Naive thymus-derived CD4-positive, alpha-beta T cell (primary cell): ENCODE measurements at regions not wholly inside any gene's neighbourhood (a gene's known extent, or its start where the extent isn't known, plus 50 kb on each side); places are given as distances from the start of the nearest gene placed in this dataset.

Source experiments
- ATAC-seq: fragments of 150-1000 bp; cut with Tn5 transposase; 2 replicates; pipeline ENCODE4 v1.10.0; 2021; ENCODE audit warnings: mild to moderate bottlenecking, moderate library complexity
- CTCF ChIA-PET: fragments of 350-600 bp; sonication (Branson Sonifier 250); formaldehyde crosslinking; loops from one replicate; lab custom pipeline; 2021; ENCODE audit warnings: antibody characterized with exemption; lab: Charles Lee
- POLR2A ChIA-PET: fragments of 350-600 bp; sonication (Branson Sonifier 250); formaldehyde crosslinking; loops from one replicate; lab custom pipeline; 2021; ENCODE audit warnings: antibody characterized with exemption, inconsistent platforms; lab: Charles Lee
- DNase-seq, 9 donors: peaks; one replicate each; pipeline versions ENCODE4 v3.0.0 to v3.0.0-alpha.2; 2020 to 2022; ENCODE audit warnings: mixed read lengths in 1 of 9
- H3K27ac ChIP-seq: one replicate; pipeline ENCODE4 v1.7.0; 2013; ENCODE audit warnings: mild to moderate bottlenecking, low read depth, low read length, moderate library complexity
- H3K27me3 ChIP-seq, 2 donors: one replicate each; pipeline ENCODE4 v1.7.0; 2013; ENCODE audit warnings: low read length in 2 of 2, mild to moderate bottlenecking in 2 of 2, moderate library complexity in 2 of 2; ENCODE audit not compliant: control insufficient read depth in 2 of 2, insufficient read depth in 2 of 2
- H3K36me3 ChIP-seq, 3 experiments: 1 replicate in 2 of 3; 2 replicates in 1 of 3; pipeline ENCODE4 v1.7.0; 2013; ENCODE audit warnings: low read length in 3 of 3, mild to moderate bottlenecking in 3 of 3, moderate library complexity in 1 of 3; ENCODE audit not compliant: insufficient read depth in 3 of 3, control insufficient read depth in 2 of 3
- H3K4me1 ChIP-seq, 2 donors: one replicate each; pipeline ENCODE4 v1.7.0; 2013; ENCODE audit warnings: low read length in 2 of 2, mild to moderate bottlenecking in 2 of 2, moderate library complexity in 1 of 2; ENCODE audit not compliant: control insufficient read depth in 2 of 2, insufficient read depth in 2 of 2
- H3K4me3 ChIP-seq: 2 replicates; pipeline ENCODE4 v1.7.0; 2013; ENCODE audit warnings: mild to moderate bottlenecking, low read length
- H3K9me3 ChIP-seq, 3 experiments: 1 replicate in 2 of 3; 2 replicates in 1 of 3; pipeline ENCODE4 v1.7.0; 2013; ENCODE audit warnings: low read length in 3 of 3; ENCODE audit not compliant: control insufficient read depth in 2 of 3
- H3K27ac Mint-ChIP-seq, 9 donors: one replicate each; pipeline ENCODE4 v1.8.0; 2020 to 2022; ENCODE audit warnings: mixed read lengths in 9 of 9, mild to moderate bottlenecking in 8 of 9, moderate library complexity in 5 of 9, inconsistent platforms in 2 of 9
- H3K27me3 Mint-ChIP-seq, 5 donors: one replicate each; pipeline ENCODE4 v1.8.0; 2021 to 2022; ENCODE audit warnings: mixed read lengths in 5 of 5, mild to moderate bottlenecking in 1 of 5
- H3K36me3 Mint-ChIP-seq, 5 donors: one replicate each; pipeline ENCODE4 v1.8.0; 2020 to 2022; ENCODE audit warnings: mixed read lengths in 5 of 5, mild to moderate bottlenecking in 3 of 5, inconsistent platforms in 1 of 5
- H3K4me1 Mint-ChIP-seq, 7 donors: one replicate each; pipeline ENCODE4 v1.8.0; 2020 to 2022; ENCODE audit warnings: mixed read lengths in 7 of 7, mild to moderate bottlenecking in 3 of 7, inconsistent platforms in 1 of 7
- H3K4me3 Mint-ChIP-seq, 10 donors: one replicate each; pipeline ENCODE4 v1.8.0; 2020 to 2022; ENCODE audit warnings: mild to moderate bottlenecking in 10 of 10, mixed read lengths in 10 of 10, moderate library complexity in 6 of 10, inconsistent platforms in 2 of 10
- H3K9me3 Mint-ChIP-seq, 11 donors: one replicate each; pipeline ENCODE4 v1.8.0; 2020 to 2022; ENCODE audit warnings: mixed read lengths in 11 of 11, mild to moderate bottlenecking in 4 of 11, inconsistent platforms in 1 of 11, moderate library complexity in 1 of 11
- intact Hi-C, 2 donors: fragments of 100-400 bp; cut with micrococcal nuclease; formaldehyde crosslinking; loops; one replicate each; pipeline ENCODE4 v1.15.1; 2023

GRCh38 chr18:41021089-41021488, 933.9 kb upstream of the PIK3C3 start:
- H3K36me3 Mint-ChIP-seq: no peaks in the 10 kb centered on the region
- H3K4me1 ChIP-seq: no peaks in the 10 kb centered on the region
- H3K4me3 ChIP-seq: no peak overlapping the region
- no peak overlapping the region for H3K27ac ChIP-seq
- no peaks in the 10 kb centered on the region for H3K4me1 Mint-ChIP-seq
- no peaks in the 10 kb centered on the region for H3K9me3 ChIP-seq
- H3K27me3 Mint-ChIP-seq: no peaks in the 10 kb centered on the region
- intact Hi-C loops: no loop called here
- no peaks in the 10 kb centered on the region for H3K27me3 ChIP-seq
- H3K9me3 Mint-ChIP-seq: peaks cover 0 to 17% (median 3%) of the 10 kb centered on the region in 11 donors
- no peaks in the 10 kb centered on the region for H3K36me3 ChIP-seq
- POLR2A ChIA-PET: no interaction called here
- CTCF ChIA-PET: no interaction called here
- no peak overlapping the region for H3K27ac Mint-ChIP-seq
- no peak overlapping the region for H3K4me3 Mint-ChIP-seq
- DNase-seq: no peak
- ATAC-seq: no peak

GRCh38 chr18:41012194-41012593, 942.8 kb upstream of the PIK3C3 start:
- DNase-seq: no peak
- Mint-ChIP-seq H3K9me3 (peaks cover 0 to 24% (median 9%) of the 10 kb centered on the region in 11 donors), H3K4me1 (no peaks in the 10 kb centered on the region), H3K27me3 (no peaks in the 10 kb centered on the region), H3K36me3 (no peaks in the 10 kb centered on the region), H3K4me3 (no peak overlapping the region), H3K27ac (no peak overlapping the region)
- H3K27me3 ChIP-seq: no peaks in the 10 kb centered on the region
- no peak overlapping the region for H3K27ac ChIP-seq
- H3K4me1 ChIP-seq: no peaks in the 10 kb centered on the region
- H3K9me3 ChIP-seq: no peaks in the 10 kb centered on the region
- no peak overlapping the region for H3K4me3 ChIP-seq
- ATAC-seq: no peak
- POLR2A ChIA-PET: no interaction called here
- intact Hi-C loops: no loop called here
- H3K36me3 ChIP-seq: no peaks in the 10 kb centered on the region
- CTCF ChIA-PET: no interaction called here

- Histone ChIP-seq H3K27me3 (no peaks in the 10 kb centered on the region), H3K9me3 (no peaks in the 10 kb centered on the region), H3K4me1 (no peaks in the 10 kb centered on the region), H3K27ac (no peak overlapping the region), H3K4me3 (no peak overlapping the region), H3K36me3 (no peaks in the 10 kb centered on the region)
- Mint-ChIP-seq H3K9me3 (peaks cover 0 to 8% (median 5%) of the 10 kb centered on the region in 11 donors), H3K4me1 (no peaks in the 10 kb centered on the region), H3K36me3 (no peaks in the 10 kb centered on the region), H3K27ac (no peak overlapping the region), H3K27me3 (no peaks in the 10 kb centered on the region), H3K4me3 (no peak overlapping the region)
- DNase-seq (no peak), ATAC-seq (no peak)
- POLR2A ChIA-PET: no interaction called here
- CTCF ChIA-PET: no interaction called here
- intact Hi-C loops: no loop called here
These were observed 945.1 kb upstream of the PIK3C3 start for GRCh38 chr18:41009926-41010325.

DNA sequence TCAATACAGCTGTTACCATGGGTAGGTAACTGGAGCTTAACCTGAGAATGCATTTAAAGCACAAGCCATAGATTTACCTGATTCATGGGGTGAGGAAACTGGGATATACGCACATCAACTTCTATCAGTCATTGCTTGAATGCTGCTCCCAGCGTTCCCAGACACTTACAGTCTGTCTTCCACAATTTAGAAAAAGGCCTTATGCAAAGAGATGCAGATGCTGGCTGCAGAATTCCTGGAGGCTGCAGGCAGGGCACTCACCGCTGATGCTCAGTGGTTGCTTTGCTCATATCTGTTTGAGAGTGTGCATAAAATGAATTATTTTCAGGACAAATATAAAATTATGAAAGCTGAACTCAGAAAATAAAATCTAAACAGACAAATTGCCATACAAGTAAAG, 950.7 kb upstream of the PIK3C3 start:
- ChIA-PET CTCF (interaction anchor here (0.7 kb wide), 1 partner anchor 488 kb away, joined by 3 read pairs; no protein-coding TSS in a partner anchor), POLR2A (no interaction called here)
- no peaks in the 10 kb centered on the region for H3K27me3 Mint-ChIP-seq
- no peak overlapping the region for H3K4me3 ChIP-seq
- peaks cover 0 to 14% (median 2%) of the 10 kb centered on the region in 11 donors for H3K9me3 Mint-ChIP-seq
- no peak overlapping the region for H3K4me3 Mint-ChIP-seq
- no peak for ATAC-seq
- H3K4me1 Mint-ChIP-seq: no peaks in the 10 kb centered on the region
- DNase-seq: no peak
- H3K36me3 Mint-ChIP-seq: no peaks in the 10 kb centered on the region
- no peaks in the 10 kb centered on the region for H3K4me1 ChIP-seq
- no peak overlapping the region for H3K27ac Mint-ChIP-seq
- H3K36me3 ChIP-seq: no peaks in the 10 kb centered on the region
- H3K27ac ChIP-seq: no peak overlapping the region
- no peaks in the 10 kb centered on the region for H3K9me3 ChIP-seq
- intact Hi-C loops: no loop called here
- H3K27me3 ChIP-seq: no peaks in the 10 kb centered on the region

DNA sequence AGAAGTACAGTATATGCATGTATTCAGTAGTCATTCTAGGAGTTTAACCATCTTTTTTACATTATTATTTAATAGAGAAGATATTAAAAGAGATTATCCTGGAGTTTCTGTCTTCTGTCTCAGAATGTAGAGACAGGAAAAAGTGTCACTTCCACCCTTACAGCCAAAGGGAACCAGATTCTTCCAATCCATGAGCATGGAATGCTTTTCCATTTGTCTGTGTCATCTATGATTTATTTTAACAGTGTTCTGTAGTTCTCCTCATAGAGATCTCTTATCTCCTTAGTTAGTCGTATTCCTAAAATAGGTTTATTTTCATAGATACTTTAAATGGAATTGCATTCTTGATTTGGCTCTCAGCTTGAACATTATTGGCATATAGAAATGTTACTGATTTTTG, 959.5 kb upstream of the PIK3C3 start:
- CTCF ChIA-PET: no interaction called here

DNA sequence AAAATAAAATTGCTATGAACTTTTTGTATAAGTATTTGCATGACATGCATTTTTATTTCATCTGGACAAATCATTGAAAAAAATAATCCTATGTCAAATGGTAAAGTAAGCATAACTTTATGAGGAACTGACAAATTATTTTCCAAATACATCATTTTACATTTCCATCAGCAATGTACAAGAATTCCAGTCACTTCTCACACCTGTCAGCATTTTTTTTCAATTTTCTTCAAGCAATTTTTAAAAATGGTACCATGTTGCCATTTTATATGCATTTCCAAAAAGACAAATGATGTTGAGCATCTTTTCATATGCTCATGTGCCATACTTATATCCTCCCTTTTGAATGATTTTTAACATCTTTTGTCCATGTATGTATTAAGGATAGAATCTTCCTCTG, 961.7 kb upstream of the PIK3C3 start:
- Histone ChIP-seq H3K4me1 (no peaks in the 10 kb centered on the region), H3K27me3 (no peaks in the 10 kb centered on the region), H3K9me3 (no peaks in the 10 kb centered on the region), H3K4me3 (no peak overlapping the region), H3K36me3 (no peaks in the 10 kb centered on the region), H3K27ac (no peak overlapping the region)
- H3K27ac Mint-ChIP-seq: no peak overlapping the region
- ChIA-PET CTCF (no interaction called here), POLR2A (no interaction called here)
- no peaks in the 10 kb centered on the region for H3K36me3 Mint-ChIP-seq
- DNase-seq (no peak), ATAC-seq (no peak)
- H3K9me3 Mint-ChIP-seq: peaks cover 0 to 14% (median 2%) of the 10 kb centered on the region in 11 donors
- H3K4me3 Mint-ChIP-seq: no peak overlapping the region
- no peaks in the 10 kb centered on the region for H3K4me1 Mint-ChIP-seq
- intact Hi-C loops: loop anchor here in 1 of 2 donors (10.0 kb wide), 1 partner anchor 59 kb away; no protein-coding TSS in a partner anchor
- no peaks in the 10 kb centered on the region for H3K27me3 Mint-ChIP-seq

More for the DNA sequence above, 959.5 kb upstream of the PIK3C3 start:
- no peaks in the 10 kb centered on the region for H3K27me3 Mint-ChIP-seq
- peaks cover 0 to 22% (median 2%) of the 10 kb centered on the region in 11 donors for H3K9me3 Mint-ChIP-seq
- intact Hi-C loops: loop anchor here in 1 of 2 donors (10.0 kb wide), 1 partner anchor 61 kb away; no protein-coding TSS in a partner anchor
- DNase-seq (no peak), ATAC-seq (no peak)
- H3K4me1 Mint-ChIP-seq: no peaks in the 10 kb centered on the region
- no peak overlapping the region for H3K4me3 Mint-ChIP-seq
- H3K27me3 ChIP-seq: no peaks in the 10 kb centered on the region
- POLR2A ChIA-PET: no interaction called here
- H3K9me3 ChIP-seq: no peaks in the 10 kb centered on the region
- H3K27ac ChIP-seq: no peak overlapping the region
- H3K4me3 ChIP-seq: no peak overlapping the region
- H3K27ac Mint-ChIP-seq: no peak overlapping the region
- H3K36me3 ChIP-seq: no peaks in the 10 kb centered on the region
- H3K4me1 ChIP-seq: no peaks in the 10 kb centered on the region
- no peaks in the 10 kb centered on the region for H3K36me3 Mint-ChIP-seq

DNA sequence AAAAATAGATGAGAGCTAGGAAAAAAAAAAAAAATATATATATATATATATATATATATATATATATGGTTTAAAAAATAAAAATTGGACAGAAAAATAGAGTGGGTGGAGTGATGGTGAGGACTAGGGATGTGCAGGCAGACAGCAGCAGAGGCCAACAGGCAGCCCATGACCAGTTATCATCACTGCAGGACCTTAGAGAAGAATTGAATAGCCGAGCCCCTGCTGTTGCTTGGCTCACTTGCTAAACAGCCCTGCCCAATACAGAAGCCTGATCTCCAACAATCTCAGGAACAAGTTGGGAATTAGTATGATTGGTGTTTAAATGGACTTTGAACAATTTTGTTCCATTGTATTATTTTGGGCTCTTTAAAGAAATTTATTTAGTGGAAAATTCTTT, 967.5 kb upstream of the PIK3C3 start:
- H3K4me3 ChIP-seq: no peak overlapping the region
- H3K4me1 ChIP-seq: no peaks in the 10 kb centered on the region
- Mint-ChIP-seq H3K9me3 (peaks cover 0 to 26% (median 4%) of the 10 kb centered on the region in 11 donors), H3K27me3 (no peaks in the 10 kb centered on the region), H3K27ac (no peak overlapping the region), H3K4me3 (no peak overlapping the region), H3K4me1 (no peaks in the 10 kb centered on the region), H3K36me3 (no peaks in the 10 kb centered on the region)
- no peaks in the 10 kb centered on the region for H3K9me3 ChIP-seq
- no peaks in the 10 kb centered on the region for H3K27me3 ChIP-seq
- CTCF ChIA-PET: no interaction called here
- DNase-seq (no peak), ATAC-seq (no peak)
- H3K36me3 ChIP-seq: no peaks in the 10 kb centered on the region
- no peak overlapping the region for H3K27ac ChIP-seq
- POLR2A ChIA-PET: no interaction called here
- intact Hi-C loops: no loop called here
